ENCODE measurements at regions not wholly inside any gene's neighbourhood (a gene's known extent, or its start where the extent isn't known, plus 50 kb on each side); places are given as distances from the start of the nearest gene placed in this dataset.

- Histone ChIP-seq H3K27me3 (ENCODE audit: insufficient read depth, low read length) (no peaks in the 10 kb centered on the region), H3K23me2 (ENCODE audit: insufficient read length, low read depth, low read length, poor library complexity, severe bottlenecking) (no peaks in the 10 kb centered on the region), H3K23ac (ENCODE audit: insufficient read length, low read depth, low read length) (no peak overlapping the region), H3K56ac (ENCODE audit: insufficient read length, low read depth, low read length) (no peak overlapping the region), H3K79me1 (ENCODE audit: insufficient read depth, low read depth, low read length, poor library complexity, severe bottlenecking) (no peaks in the 10 kb centered on the region), H2BK5ac (ENCODE audit: insufficient read length, low read length) (no peak overlapping the region), H3K9me3 (ENCODE audit: control insufficient read depth, low read depth, low read length) (no peaks in the 10 kb centered on the region), H2AFZ (ENCODE audit: low read length) (no peak overlapping the region), H3K27ac (ENCODE audit: insufficient read length, low read depth, low read length) (no peak overlapping the region), H3K4ac (ENCODE audit: low read depth, low read length) (no peak overlapping the region), H3T11ph (ENCODE audit: low read length) (no peak overlapping the region), H2BK120ac (ENCODE audit: low read depth, low read length, poor library complexity, severe bottlenecking) (no peak overlapping the region), H3K18ac (ENCODE audit: insufficient read length, low read depth, low read length) (no peak overlapping the region), H4K5ac (ENCODE audit: insufficient read length, low read depth, low read length) (no peak overlapping the region), H2BK12ac (ENCODE audit: insufficient read length, low read depth, low read length) (no peak overlapping the region), H2BK20ac (ENCODE audit: low read depth, low read length, poor library complexity, severe bottlenecking) (no peak overlapping the region), H3K14ac (ENCODE audit: insufficient read depth, low read length) (no peak overlapping the region), H2AK5ac (ENCODE audit: insufficient read length, low read length) (no peak overlapping the region), H3K79me2 (ENCODE audit: insufficient read depth, low read length) (no peaks in the 10 kb centered on the region), H3K4me2 (ENCODE audit: insufficient read depth, insufficient read length, low read length) (no peak overlapping the region), H2BK15ac (ENCODE audit: low read depth, low read length) (no peak overlapping the region), H4K8ac (replicated peaks; ENCODE audit: insufficient read length, low read depth, low read length) (no peak overlapping the region), H4K20me1 (ENCODE audit: control insufficient read depth, insufficient read depth, insufficient read length) (no peaks in the 10 kb centered on the region), H4K91ac (ENCODE audit: insufficient read length, low read depth, low read length) (no peak overlapping the region), H3K9ac (ENCODE audit: extremely low read depth, insufficient read length, low read length) (no peak overlapping the region), H3K4me1 (ENCODE audit: insufficient read depth, low read length) (no peaks in the 10 kb centered on the region)
- no peak for DNase-seq
- Mint-ChIP-seq H3K27me3 (ENCODE audit: low read depth) (no peaks in the 10 kb centered on the region), H3K9me3 (no peaks in the 10 kb centered on the region), H3K36me3 (ENCODE audit: insufficient read depth in 1 of 3, low read depth in 3 of 3) (no peaks in the 10 kb centered on the region), H3K4me3 (no peak overlapping the region), H3K4me1 (peaks cover 9% of the 10 kb centered on the region in 2 experiments), H3K27ac (0 out of 7 replicates have a peak overlapping the region, but pooled peaks of 1 of the 3 experiments have one; percentile 52)
- whole genome bisulfite sequencing (ENCODE audit: extremely low coverage, insufficient read length, low lambda C conversion rate), result no CpG with 5 or more reads among the region's 5 CpGs
- peak; percentile 77 for TF ChIP-seq CTCF (conservative IDR thresholded peaks at IDR 0.05)
These were observed 309.9 kb downstream of the ARAP2 start for GRCh38 chr4:35934320-35934981.

All from H9 (cell line).